Activated T-cell treated with anti-CD3 and anti-CD28 coated beads, Interleukin-2, amount 50 U/mL, for 72 hours (primary cell): ENCODE measurements at regions not wholly inside any gene's neighbourhood (a gene's known extent, or its start where the extent isn't known, plus 50 kb on each side); places are given as distances from the start of the nearest gene placed in this dataset.
"Not testable (repeated sequence)": the region's sequence is repeated elsewhere in the genome, so short reads cannot be mapped to it uniquely, and the experiment has no call there.

Experiments
- ATAC-seq, 2 donors: fragments of 150-1000 bp; cut with Tn5 transposase; replicated peaks in 1 of 2; 2 replicates each; pipeline ENCODE4 v1.10.0; 2021; ENCODE audit warnings: moderate library complexity in 2 of 2, mild to moderate bottlenecking in 1 of 2
- DNase-seq, 2 donors: peaks; one replicate each; pipeline ENCODE4 v3.0.0; 2021 to 2022; ENCODE audit warnings: mixed read lengths in 1 of 2
- H3K27ac Mint-ChIP-seq: one replicate; pipeline ENCODE4 v1.8.0; 2022; ENCODE audit warnings: mild to moderate bottlenecking, moderate library complexity, mixed read lengths
- H3K27me3 Mint-ChIP-seq: one replicate; pipeline ENCODE4 v1.8.0; 2022; ENCODE audit warnings: low read depth, mixed read lengths
- H3K36me3 Mint-ChIP-seq, 2 donors: one replicate each; pipeline ENCODE4 v1.8.0; 2022; ENCODE audit warnings: mixed read lengths in 2 of 2, mild to moderate bottlenecking in 1 of 2; ENCODE audit not compliant: insufficient read depth in 2 of 2
- H3K4me1 Mint-ChIP-seq: one replicate; pipeline ENCODE4 v1.8.0; 2022; ENCODE audit warnings: low read depth, mixed read lengths
- H3K4me3 Mint-ChIP-seq, 2 donors: one replicate each; pipeline ENCODE4 v1.8.0; 2022; ENCODE audit warnings: mild to moderate bottlenecking in 2 of 2, mixed read lengths in 2 of 2, moderate library complexity in 2 of 2
- H3K9me3 Mint-ChIP-seq, 2 donors: one replicate each; pipeline ENCODE4 v1.8.0; 2022; ENCODE audit warnings: mixed read lengths in 2 of 2

- H3K27ac Mint-ChIP-seq: no peak overlapping the region
- ATAC-seq (no peak), DNase-seq (no peak)
- no peak overlapping the region for H3K4me3 Mint-ChIP-seq
- H3K36me3 Mint-ChIP-seq: peaks cover under 1 to 4% of the 10 kb centered on the region in 2 donors
- H3K9me3 Mint-ChIP-seq: peaks cover 1 to 2% of the 10 kb centered on the region in 2 donors
- peaks cover 12% of the 10 kb centered on the region for H3K4me1 Mint-ChIP-seq
- H3K27me3 Mint-ChIP-seq: no peaks in the 10 kb centered on the region
Observed at GRCh38 chr3:106093616-106094015, 224.8 kb upstream of the CBLB start.

DNA sequence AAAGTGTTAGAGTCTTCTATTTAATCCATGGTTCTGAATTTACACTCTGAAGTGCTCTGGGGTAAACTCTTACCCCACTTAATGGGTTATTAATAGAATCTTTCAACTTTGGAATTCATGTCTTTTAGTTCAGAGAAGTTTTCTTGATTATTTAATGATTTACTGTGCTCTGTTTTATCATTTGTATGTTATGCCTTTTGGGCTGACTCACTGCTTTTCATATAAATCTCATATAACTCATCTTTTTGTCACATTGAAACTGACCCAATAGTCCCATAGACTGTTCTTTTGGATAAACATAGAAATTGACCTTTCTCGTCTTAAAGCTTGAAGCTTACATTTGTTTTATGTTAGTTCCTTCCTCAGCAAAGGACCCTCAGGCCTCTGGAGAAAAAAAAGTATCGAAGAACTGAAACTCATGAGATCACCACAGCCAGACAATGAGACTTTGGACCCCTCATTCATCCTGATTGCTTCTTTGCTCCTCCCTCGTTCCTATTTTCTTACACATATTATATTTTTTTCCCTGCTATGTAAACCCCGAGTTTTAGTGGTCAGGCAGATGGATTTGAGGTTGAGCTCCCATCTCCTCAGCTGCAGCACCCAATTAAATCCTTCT lies 229.1 kb upstream of the CBLB start:
- Mint-ChIP-seq H3K4me1 (peaks cover 12% of the 10 kb centered on the region), H3K27me3 (no peaks in the 10 kb centered on the region)
- ATAC-seq: no peak

GRCh38 chr3:106103383-106103782 lies 234.6 kb upstream of the CBLB start:
- no peak overlapping the region for H3K4me3 Mint-ChIP-seq
- peaks cover 28 to 39% of the 10 kb centered on the region in 2 donors for H3K36me3 Mint-ChIP-seq
- no peak overlapping the region for H3K27ac Mint-ChIP-seq
- peaks cover 23 to 31% of the 10 kb centered on the region in 2 donors for H3K9me3 Mint-ChIP-seq
- no peaks in the 10 kb centered on the region for H3K27me3 Mint-ChIP-seq
- ATAC-seq: no peak
- H3K4me1 Mint-ChIP-seq: peaks cover 4% of the 10 kb centered on the region
- no peak for DNase-seq

More for the DNA sequence above, 229.1 kb upstream of the CBLB start:
- Mint-ChIP-seq H3K4me3 (no peak overlapping the region), H3K36me3 (peaks cover 21 to 34% of the 10 kb centered on the region in 2 donors), H3K27ac (no peak overlapping the region), H3K9me3 (peaks cover 21 to 22% of the 10 kb centered on the region in 2 donors)
- DNase-seq: no peak

DNA sequence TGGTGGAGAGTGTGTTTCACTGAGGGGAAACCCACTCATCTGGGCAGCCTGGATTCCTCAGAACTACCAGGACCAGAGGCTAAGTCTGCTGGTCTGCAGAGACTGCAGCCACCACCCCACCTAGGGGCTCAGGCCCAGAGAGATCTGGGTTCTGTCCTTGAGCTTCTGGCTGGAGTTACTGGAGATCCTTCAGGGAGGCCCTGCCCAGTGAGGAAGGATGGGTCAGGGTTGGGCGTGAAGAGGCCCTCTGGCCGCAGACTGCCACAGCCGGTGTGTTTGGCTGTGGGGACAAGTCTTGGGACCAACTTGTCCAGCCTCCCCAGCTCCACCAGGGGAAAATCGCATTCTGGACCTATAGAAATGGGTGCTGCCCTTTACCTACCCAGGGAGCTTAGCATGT lies 235.3 kb upstream of the CBLB start:
- H3K27me3 Mint-ChIP-seq: no peaks in the 10 kb centered on the region
- ATAC-seq (no peak), DNase-seq (no peak)
- peaks cover 10% of the 10 kb centered on the region for H3K4me1 Mint-ChIP-seq
- no peak overlapping the region for H3K4me3 Mint-ChIP-seq
- H3K36me3 Mint-ChIP-seq: peaks cover 23 to 34% of the 10 kb centered on the region in 2 donors
- peaks cover 22 to 28% of the 10 kb centered on the region in 2 donors for H3K9me3 Mint-ChIP-seq
- H3K27ac Mint-ChIP-seq: no peak overlapping the region

DNA sequence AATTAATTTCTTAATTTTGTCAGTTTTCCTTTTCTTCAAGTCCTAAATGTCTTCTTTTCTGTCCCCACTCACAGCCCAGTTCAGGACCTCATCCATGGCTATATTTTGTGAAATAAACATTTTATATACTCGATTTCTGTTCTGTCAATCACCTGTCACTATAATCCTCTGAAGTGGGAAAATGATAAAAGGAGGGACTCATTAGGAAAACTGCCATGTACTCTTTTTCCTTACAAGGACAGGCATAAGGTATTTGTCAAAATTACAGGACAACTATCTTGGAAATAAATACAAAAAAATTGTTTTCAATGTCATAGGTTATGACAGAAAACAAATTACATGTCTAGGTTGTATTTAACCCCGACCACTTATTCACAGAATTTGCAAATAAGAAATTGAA lies 240.1 kb upstream of the CBLB start:
- ATAC-seq (no peak), DNase-seq (no peak)
- no peaks in the 10 kb centered on the region for H3K9me3 Mint-ChIP-seq
- peaks cover 18% of the 10 kb centered on the region for H3K4me1 Mint-ChIP-seq
- H3K36me3 Mint-ChIP-seq: peaks cover 0 to 2% of the 10 kb centered on the region in 2 donors
- no peak overlapping the region for H3K27ac Mint-ChIP-seq
- H3K4me3 Mint-ChIP-seq: no peak overlapping the region
- no peaks in the 10 kb centered on the region for H3K27me3 Mint-ChIP-seq

DNA sequence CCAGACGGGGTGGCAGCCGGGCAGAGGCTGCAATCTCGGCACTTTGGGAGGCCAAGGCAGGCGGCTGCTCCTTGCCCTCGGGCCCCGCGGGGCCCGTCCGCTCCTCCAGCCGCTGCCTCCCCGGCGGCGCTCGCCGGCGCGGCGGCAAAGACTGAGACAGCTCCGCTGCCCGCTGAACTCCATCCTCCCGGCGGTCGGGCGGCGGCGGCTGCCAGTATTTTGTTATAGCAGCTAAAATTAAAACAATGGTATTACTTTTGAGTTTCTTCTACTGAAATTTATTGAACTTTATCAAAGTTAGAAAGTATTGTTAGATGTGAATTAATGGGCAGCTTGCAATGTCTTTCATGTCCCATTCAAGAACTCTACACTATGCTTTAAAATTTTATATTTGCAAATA lies 243.7 kb upstream of the CBLB start:
- peaks cover 18% of the 10 kb centered on the region for H3K4me1 Mint-ChIP-seq
- H3K36me3 Mint-ChIP-seq, ATAC-seq, DNase-seq, H3K27me3 Mint-ChIP-seq, H3K4me3 Mint-ChIP-seq, H3K9me3 Mint-ChIP-seq, H3K27ac Mint-ChIP-seq: not testable (repeated sequence)

- no peak for DNase-seq
- no peak for ATAC-seq
- Mint-ChIP-seq H3K9me3 (peaks cover 0 to 3% of the 10 kb centered on the region in 2 donors), H3K27me3 (no peaks in the 10 kb centered on the region), H3K36me3 (peaks cover 0 to 4% of the 10 kb centered on the region in 2 donors), H3K27ac (no peak overlapping the region), H3K4me1 (peaks cover 15% of the 10 kb centered on the region), H3K4me3 (no peak overlapping the region)
Observed at GRCh38 chr3:106113747-106114146, 244.9 kb upstream of the CBLB start.

- ATAC-seq: no peak
- H3K4me3 Mint-ChIP-seq: no peak overlapping the region
- peaks cover 15% of the 10 kb centered on the region for H3K4me1 Mint-ChIP-seq
- no peak overlapping the region for H3K27ac Mint-ChIP-seq
- H3K27me3 Mint-ChIP-seq: no peaks in the 10 kb centered on the region
- DNase-seq: no peak
- H3K36me3 Mint-ChIP-seq: peaks cover 0 to 4% of the 10 kb centered on the region in 2 donors
- peaks cover 0 to 3% of the 10 kb centered on the region in 2 donors for H3K9me3 Mint-ChIP-seq
Observed at GRCh38 chr3:106114220-106114619, 245.4 kb upstream of the CBLB start.

- Mint-ChIP-seq H3K27me3 (no peaks in the 10 kb centered on the region), H3K27ac (no peak overlapping the region), H3K4me3 (no peak overlapping the region), H3K36me3 (peaks cover 0 to 4% of the 10 kb centered on the region in 2 donors), H3K4me1 (peaks cover 15% of the 10 kb centered on the region), H3K9me3 (peaks cover 0 to 3% of the 10 kb centered on the region in 2 donors)
- ATAC-seq (no peak), DNase-seq (no peak)
Observed at GRCh38 chr3:106114848-106115247, 246.0 kb upstream of the CBLB start.

DNA sequence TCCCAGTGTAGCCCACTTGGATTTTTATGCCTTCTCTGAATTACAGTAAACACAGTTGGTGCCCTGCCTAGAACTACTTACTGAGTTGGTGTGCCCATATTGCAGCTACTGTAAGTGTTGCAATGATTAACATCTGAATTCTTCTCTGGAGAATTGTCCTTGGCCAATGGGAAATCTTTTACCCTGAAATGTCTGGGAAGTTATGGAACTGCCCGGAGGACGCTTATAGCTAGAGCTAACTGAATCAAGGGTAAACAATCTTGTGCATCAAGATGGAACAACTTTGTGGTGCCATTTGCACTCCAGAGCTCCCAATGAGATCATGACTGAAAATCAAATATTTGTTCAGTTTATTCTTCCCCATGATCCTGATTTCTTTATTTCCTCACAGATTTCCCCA lies 246.7 kb upstream of the CBLB start:
- ATAC-seq (no peak), DNase-seq (no peak)
- no peak overlapping the region for H3K4me3 Mint-ChIP-seq
- no peak overlapping the region for H3K27ac Mint-ChIP-seq
- H3K27me3 Mint-ChIP-seq: no peaks in the 10 kb centered on the region
- H3K9me3 Mint-ChIP-seq: peaks cover 0 to 3% of the 10 kb centered on the region in 2 donors
- peaks cover 22% of the 10 kb centered on the region for H3K4me1 Mint-ChIP-seq
- peaks cover 0 to 4% of the 10 kb centered on the region in 2 donors for H3K36me3 Mint-ChIP-seq

DNA sequence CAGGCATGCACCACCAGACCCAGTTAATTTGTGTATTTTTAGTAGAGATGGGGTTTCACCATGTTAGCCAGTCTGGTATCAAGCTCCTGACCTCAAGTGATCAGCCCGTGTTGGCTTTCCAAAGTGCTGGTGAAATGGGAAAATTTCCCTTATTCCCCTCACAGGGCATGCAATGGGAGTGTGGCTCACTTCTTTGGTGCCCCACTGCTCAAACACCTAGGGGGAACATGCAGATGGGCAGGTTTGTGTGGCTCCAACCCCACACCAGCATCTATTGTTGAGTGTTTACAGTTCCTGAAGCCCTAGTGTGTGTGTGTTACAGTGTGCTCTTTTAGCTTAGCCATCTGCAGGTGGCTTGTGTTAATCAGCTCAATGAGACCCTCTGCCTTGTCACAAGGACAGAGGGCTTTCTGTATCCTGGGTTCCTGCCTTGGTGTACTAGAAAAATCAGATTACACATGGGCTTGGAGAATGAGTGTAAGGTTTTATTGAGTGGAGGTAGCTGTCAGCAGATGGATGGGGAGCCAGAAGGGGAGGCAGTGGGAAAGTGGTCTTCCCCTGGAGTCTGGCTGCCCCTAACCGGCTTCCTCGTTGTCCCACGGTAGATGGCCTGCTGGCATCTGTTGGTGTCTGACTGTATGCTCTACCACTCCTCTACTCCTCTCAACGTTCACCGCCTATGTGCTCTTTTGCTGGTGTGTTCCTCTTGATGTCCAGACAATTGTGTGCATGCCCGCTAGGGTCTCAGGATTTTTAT lies 248.1 kb upstream of the CBLB start:
- H3K4me3 Mint-ChIP-seq: no peak overlapping the region
- H3K27me3 Mint-ChIP-seq: no peaks in the 10 kb centered on the region
- ATAC-seq (no peak), DNase-seq (no peak)
- H3K27ac Mint-ChIP-seq: no peak overlapping the region
- H3K36me3 Mint-ChIP-seq: peaks cover 0 to 4% of the 10 kb centered on the region in 2 donors
- H3K9me3 Mint-ChIP-seq: peaks cover 0 to 3% of the 10 kb centered on the region in 2 donors
- H3K4me1 Mint-ChIP-seq: peaks cover 32% of the 10 kb centered on the region

DNA sequence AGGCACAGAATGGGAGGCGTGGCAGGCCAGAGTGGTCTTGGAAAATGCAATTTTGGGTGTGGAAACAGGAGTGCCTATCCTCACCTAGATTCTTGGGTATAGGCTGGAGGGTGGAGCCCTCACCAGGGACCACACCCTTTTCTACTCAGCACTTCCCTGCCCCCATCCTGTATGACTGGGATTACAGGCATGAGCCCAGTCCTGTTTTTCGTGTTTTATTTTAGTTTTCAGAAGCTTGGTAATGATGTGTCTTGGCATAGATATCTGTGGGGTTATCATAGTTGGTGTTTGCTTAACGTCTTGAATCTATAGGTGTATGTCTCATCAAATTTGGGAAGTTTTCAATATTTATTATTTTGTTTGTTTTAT lies 248.7 kb upstream of the CBLB start:
- H3K27me3 Mint-ChIP-seq: no peaks in the 10 kb centered on the region
- peaks cover 34% of the 10 kb centered on the region for H3K4me1 Mint-ChIP-seq
- ATAC-seq: no peak
- no peak overlapping the region for H3K27ac Mint-ChIP-seq
- peaks cover 0 to 3% of the 10 kb centered on the region in 2 donors for H3K9me3 Mint-ChIP-seq
- H3K4me3 Mint-ChIP-seq: no peak overlapping the region
- H3K36me3 Mint-ChIP-seq: peaks cover 0 to 4% of the 10 kb centered on the region in 2 donors
- DNase-seq: no peak

DNA sequence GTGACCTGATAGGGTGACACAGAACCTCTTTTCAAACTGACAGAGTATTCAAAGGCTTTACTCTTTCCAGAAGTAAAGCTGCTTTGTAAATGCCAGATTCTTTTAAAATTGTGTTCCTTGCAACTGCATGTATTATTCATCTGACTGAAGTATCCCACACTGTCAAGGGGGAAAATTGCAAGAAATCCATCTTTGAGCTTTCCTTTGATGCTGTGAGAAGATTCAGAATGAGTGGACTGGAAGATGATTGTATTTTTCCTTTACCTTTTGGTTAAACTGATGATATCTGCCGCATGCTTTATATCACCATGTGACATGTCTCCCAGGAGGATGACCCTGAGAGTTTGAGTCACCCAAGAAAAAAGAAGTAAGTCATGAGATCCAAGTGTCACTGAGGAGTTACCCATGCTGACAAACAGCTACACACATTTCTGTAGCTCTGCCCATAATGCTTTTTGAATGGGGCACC lies 250.8 kb upstream of the CBLB start:
- peak overlapping the region; percentile 78 for H3K27ac Mint-ChIP-seq
- peaks cover 0 to 4% of the 10 kb centered on the region in 2 donors for H3K36me3 Mint-ChIP-seq
- H3K27me3 Mint-ChIP-seq: no peaks in the 10 kb centered on the region
- ATAC-seq (peak; percentile 99), DNase-seq (peak; percentile 44 to 49)
- peaks cover 0 to 3% of the 10 kb centered on the region in 2 donors for H3K9me3 Mint-ChIP-seq
- peak overlapping the region; percentile 39 to 56 for H3K4me3 Mint-ChIP-seq
- H3K4me1 Mint-ChIP-seq: peaks cover 34% of the 10 kb centered on the region
